ENCODE measurements at regions not wholly inside any gene's neighbourhood (a gene's known extent, or its start where the extent isn't known, plus 50 kb on each side); places are given as distances from the start of the nearest gene placed in this dataset.

DNA sequence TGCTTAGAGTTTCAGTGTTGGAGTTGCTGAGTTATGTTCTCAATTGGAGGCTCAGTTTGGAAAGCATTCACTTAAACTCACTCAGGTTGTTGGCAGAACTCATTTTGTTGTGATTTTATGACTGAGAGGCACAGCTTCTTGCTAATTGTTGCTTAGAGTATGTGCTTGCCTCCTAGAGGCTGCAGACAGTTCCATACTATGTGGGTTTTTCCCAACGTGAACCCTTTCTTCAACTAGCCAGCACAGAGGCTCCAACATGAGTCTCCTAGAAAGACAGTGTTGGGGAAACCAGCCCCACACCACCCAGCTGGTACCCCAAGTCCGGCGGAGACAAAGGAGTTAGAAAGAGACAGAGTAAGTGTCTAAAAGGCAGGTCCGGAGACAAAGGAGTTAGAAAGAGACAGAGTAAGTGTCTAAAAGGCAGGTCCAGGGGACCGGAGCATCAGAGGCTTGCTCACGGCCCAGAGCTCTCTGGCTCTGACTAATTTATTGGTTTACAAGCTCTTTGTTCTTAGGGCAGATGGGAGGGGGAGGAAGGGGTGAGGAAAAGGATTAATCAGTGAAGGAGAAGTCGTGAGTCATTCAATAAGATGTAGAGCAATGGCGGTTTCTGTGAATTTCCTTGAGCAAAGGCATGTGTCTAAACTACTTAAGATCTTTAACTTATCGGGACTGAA is 999.7 kb upstream of the LRRTM1 start:
- no peak for TF ChIP-seq CTCF (conservative IDR thresholded peaks at IDR 0.05; ENCODE audit: low read depth, low read length)
- peak overlapping the region; percentile 3 for H3K4me3 ChIP-seq (ENCODE audit: low read length)
- peak; percentile 89 for DNase-seq (ENCODE audit: low read depth)

GRCh38 chr2:81303321-81303720 is 998.8 kb upstream of the LRRTM1 start:
- no peak overlapping the region for H3K4me3 ChIP-seq (ENCODE audit: low read length)
- no peak for TF ChIP-seq CTCF (conservative IDR thresholded peaks at IDR 0.05; ENCODE audit: low read depth, low read length)
- DNase-seq (ENCODE audit: low read depth) = peak; percentile 13

DNA sequence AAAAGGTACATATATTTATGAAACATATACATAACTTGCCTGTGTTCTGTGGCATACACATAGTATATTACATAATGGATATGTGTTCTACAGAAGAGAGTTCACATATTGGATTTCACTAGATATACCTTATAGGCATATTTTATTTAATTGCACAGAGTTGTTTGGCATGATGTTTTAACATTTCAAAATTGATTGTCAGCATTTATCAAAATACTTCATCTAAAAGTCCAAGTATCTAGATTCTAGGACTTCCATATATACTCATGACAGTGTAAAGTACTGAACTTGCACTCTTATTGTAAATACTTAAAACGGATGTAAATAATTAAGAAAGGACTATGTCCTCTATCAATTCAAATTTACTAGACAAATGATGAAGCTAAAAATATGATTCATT is 995.3 kb upstream of the LRRTM1 start:
- H3K4me3 ChIP-seq (ENCODE audit: low read length) = no peak overlapping the region
- DNase-seq (ENCODE audit: low read depth) = no peak

DNA sequence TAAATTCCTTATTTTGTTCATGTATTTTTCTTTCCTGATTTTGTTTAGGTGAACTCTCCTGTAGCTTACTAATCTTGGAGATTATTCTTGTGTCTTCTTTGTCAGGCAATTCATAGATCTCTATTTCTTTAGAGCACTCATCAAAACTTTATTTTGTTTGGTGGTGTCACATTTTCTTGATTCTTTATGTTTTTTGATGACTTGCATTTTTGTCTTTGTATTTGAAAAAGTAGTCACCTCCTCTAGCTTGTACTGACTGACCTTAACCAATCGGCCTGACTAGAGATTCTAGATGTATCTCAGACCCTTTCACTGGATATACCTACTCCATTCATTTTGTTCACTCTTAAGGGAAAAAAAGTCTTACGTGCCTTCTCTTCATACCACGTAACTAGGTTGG is 986.3 kb upstream of the LRRTM1 start:
- no peak overlapping the region for H3K4me3 ChIP-seq (ENCODE audit: low read length)
- no peak for TF ChIP-seq CTCF (conservative IDR thresholded peaks at IDR 0.05; ENCODE audit: low read depth, low read length)
- no peak for DNase-seq (ENCODE audit: low read depth)

More for the DNA sequence above, 995.3 kb upstream of the LRRTM1 start:
- no peak for TF ChIP-seq CTCF (conservative IDR thresholded peaks at IDR 0.05; ENCODE audit: low read depth, low read length)

DNA sequence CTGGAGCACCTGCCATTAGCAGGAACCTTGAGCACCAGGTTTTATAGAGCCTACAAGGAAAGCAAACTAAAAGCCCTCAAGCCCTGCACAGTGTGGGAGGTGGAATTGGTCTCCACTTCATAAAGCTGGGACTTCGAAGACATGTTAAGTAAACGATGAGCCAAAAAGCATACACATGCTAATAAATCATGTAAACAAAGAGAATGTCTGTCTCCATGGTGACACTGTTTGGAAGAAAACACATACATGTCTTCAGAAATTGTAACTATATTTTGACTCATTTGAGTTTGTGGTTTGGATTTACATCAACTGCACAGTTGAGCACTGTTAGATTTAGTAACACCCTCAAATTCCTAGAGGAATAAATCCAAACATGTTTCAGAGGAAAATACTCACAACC is 978.5 kb upstream of the LRRTM1 start:
- TF ChIP-seq CTCF (conservative IDR thresholded peaks at IDR 0.05; ENCODE audit: low read depth, low read length) = no peak
- no peak overlapping the region for H3K4me3 ChIP-seq (ENCODE audit: low read length)
- DNase-seq (ENCODE audit: low read depth) = peak; percentile 13

- no peak for DNase-seq (ENCODE audit: low read depth)
- H3K4me3 ChIP-seq (ENCODE audit: low read length) = no peak overlapping the region
- no peak for TF ChIP-seq CTCF (conservative IDR thresholded peaks at IDR 0.05; ENCODE audit: low read depth, low read length)
These were observed 977.7 kb upstream of the LRRTM1 start for GRCh38 chr2:81282151-81282769.

DNA sequence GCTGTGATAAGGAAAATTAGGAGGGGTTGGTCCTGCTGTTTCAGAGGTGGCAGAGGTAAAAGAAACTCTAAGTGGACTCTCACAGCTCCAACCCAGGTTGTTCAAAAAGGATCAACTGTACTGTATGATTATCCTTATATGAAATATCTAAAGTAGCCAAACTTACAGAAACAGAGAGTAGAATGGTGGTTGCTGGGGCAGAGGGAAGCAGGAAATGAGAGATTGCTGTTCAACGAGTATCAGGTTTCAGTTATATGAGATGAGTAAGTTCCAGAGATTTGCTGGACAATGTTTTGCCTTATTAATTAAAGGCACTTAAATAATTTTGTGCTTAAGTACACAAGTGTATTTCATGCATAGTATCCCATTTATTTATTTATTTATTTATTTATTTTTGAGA is 972.0 kb upstream of the LRRTM1 start:
- no peak for TF ChIP-seq CTCF (conservative IDR thresholded peaks at IDR 0.05; ENCODE audit: low read depth, low read length)
- H3K4me3 ChIP-seq (ENCODE audit: low read length) = no peak overlapping the region
- no peak for DNase-seq (ENCODE audit: low read depth)
